OCI-LY1 (cell line): ENCODE measurements at regions not wholly inside any gene's neighbourhood (a gene's known extent, or its start where the extent isn't known, plus 50 kb on each side); places are given as distances from the start of the nearest gene placed in this dataset.

Source experiments
- H2AFZ ChIP-seq: fragments of 200-600 bp; sonication (generic), shearing (Covaris generic); 2 replicates; pipeline ENCODE4 v1.6.0; 2014; ENCODE audit warnings: antibody characterized with exemption, mild to moderate bottlenecking, low read length
- H3F3A ChIP-seq: fragments of 200-600 bp; sonication (generic), shearing (Covaris generic); 2 replicates; pipeline ENCODE4 v1.6.0; 2014; ENCODE audit warnings: mild to moderate bottlenecking, antibody characterized with exemption, low read length, moderate library complexity; ENCODE audit not compliant: insufficient read depth
- H3K27ac ChIP-seq: fragments of 200-600 bp; sonication (generic); 2 replicates; pipeline ENCODE4 v1.5.1; 2014; ENCODE audit warnings: low read length, mixed run types, mild to moderate bottlenecking, low read depth; ENCODE audit not compliant: poor library complexity, severe bottlenecking
- H3K27me3 ChIP-seq: fragments of 200-600 bp; sonication (generic); 2 replicates; pipeline ENCODE4 v1.6.0; 2014; ENCODE audit warnings: antibody characterized with exemption, mild to moderate bottlenecking, low read length, moderate library complexity; ENCODE audit not compliant: insufficient read depth
- H3K36me3 ChIP-seq: fragments of 200-600 bp; sonication (generic); 2 replicates; pipeline ENCODE4 v1.6.1; 2014; ENCODE audit warnings: mild to moderate bottlenecking, antibody characterized with exemption, low read length, moderate library complexity, mixed read lengths; ENCODE audit not compliant: insufficient read depth
- H3K4me1 ChIP-seq: fragments of 200-600 bp; sonication (generic); 2 replicates; pipeline ENCODE4 v1.5.1; 2014; ENCODE audit warnings: mild to moderate bottlenecking, low read length, moderate library complexity; ENCODE audit not compliant: insufficient read depth, severe bottlenecking
- H3K4me2 ChIP-seq: fragments of 200-600 bp; sonication (generic), shearing (Covaris generic); 2 replicates; pipeline ENCODE4 v1.6.1; 2014; ENCODE audit warnings: low read length
- H3K4me3 ChIP-seq: fragments of 200-600 bp; sonication (generic); 2 replicates; pipeline ENCODE4 v1.5.1; 2014; ENCODE audit warnings: low read length, low read depth, mild to moderate bottlenecking, mixed read lengths; ENCODE audit not compliant: poor library complexity, severe bottlenecking
- H3K79me2 ChIP-seq: fragments of 200-600 bp; shearing (Covaris generic); 2 replicates; pipeline ENCODE4 v1.6.1; 2016; ENCODE audit warnings: mixed run types, low read length, mixed read lengths; ENCODE audit not compliant: insufficient read depth
- H3K9ac ChIP-seq: fragments of 200-600 bp; sonication (generic), shearing (Covaris generic); 2 replicates; pipeline ENCODE4 v1.6.1; 2014; ENCODE audit warnings: mild to moderate bottlenecking, low read length, mixed read lengths
- H3K9me2 ChIP-seq: fragments of 200-600 bp; sonication (generic), shearing (Covaris generic); 2 replicates; pipeline ENCODE4 v1.6.1; 2014; ENCODE audit warnings: low read depth, mild to moderate bottlenecking, low read length, mixed read lengths
- H3K9me3 ChIP-seq: fragments of 200-600 bp; shearing (Covaris generic); 2 replicates; pipeline ENCODE4 v1.6.1; 2014; ENCODE audit warnings: low read length, mixed read lengths
- H4K20me1 ChIP-seq: fragments of 200-600 bp; sonication (generic), shearing (Covaris generic); 2 replicates; pipeline ENCODE4 v1.6.0; 2016; ENCODE audit warnings: mild to moderate bottlenecking, low read length; ENCODE audit not compliant: insufficient read depth
- EZH2 ChIP-seq: fragments of 200-600 bp; sonication (generic), shearing (Covaris generic); IDR thresholded peaks from 2 replicates; pipeline ENCODE4 v1.8.0; 2017; ENCODE audit warnings: borderline replicate concordance, mixed run types, mild to moderate bottlenecking, antibody characterized with exemption, low read length, moderate library complexity, mixed read lengths
- TF ChIP-seq, protein P1 (sequence below): fragments of 200-600 bp; sonication (generic), shearing (Covaris generic); IDR thresholded peaks from 2 replicates; pipeline ENCODE4 v1.5.1; 2017; ENCODE audit warnings: mild to moderate bottlenecking, antibody characterized with exemption, low read length, moderate library complexity, mixed read lengths

DNA sequence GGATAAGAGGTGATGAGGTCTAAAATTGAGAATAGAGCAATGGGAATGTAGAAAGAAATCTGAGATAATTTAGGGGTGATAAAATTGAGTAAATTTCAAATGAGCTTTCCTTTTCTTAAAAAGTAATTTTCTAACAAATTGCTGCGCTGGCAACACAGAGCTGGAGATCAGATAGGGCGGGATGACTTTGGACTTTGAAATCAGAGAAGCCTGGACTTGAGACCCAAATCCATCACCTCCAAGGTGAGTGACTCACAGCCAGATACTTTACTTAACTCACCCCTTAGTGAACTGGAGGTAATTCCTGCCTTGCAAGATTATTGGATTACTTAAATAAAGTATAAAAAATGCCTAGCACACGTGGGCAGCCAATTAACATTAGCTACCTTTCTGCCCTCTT is 80.8 kb downstream of the P2RY1 start:
- TF ChIP-seq EZH2: no peak
- TF ChIP-seq, protein P1, sequence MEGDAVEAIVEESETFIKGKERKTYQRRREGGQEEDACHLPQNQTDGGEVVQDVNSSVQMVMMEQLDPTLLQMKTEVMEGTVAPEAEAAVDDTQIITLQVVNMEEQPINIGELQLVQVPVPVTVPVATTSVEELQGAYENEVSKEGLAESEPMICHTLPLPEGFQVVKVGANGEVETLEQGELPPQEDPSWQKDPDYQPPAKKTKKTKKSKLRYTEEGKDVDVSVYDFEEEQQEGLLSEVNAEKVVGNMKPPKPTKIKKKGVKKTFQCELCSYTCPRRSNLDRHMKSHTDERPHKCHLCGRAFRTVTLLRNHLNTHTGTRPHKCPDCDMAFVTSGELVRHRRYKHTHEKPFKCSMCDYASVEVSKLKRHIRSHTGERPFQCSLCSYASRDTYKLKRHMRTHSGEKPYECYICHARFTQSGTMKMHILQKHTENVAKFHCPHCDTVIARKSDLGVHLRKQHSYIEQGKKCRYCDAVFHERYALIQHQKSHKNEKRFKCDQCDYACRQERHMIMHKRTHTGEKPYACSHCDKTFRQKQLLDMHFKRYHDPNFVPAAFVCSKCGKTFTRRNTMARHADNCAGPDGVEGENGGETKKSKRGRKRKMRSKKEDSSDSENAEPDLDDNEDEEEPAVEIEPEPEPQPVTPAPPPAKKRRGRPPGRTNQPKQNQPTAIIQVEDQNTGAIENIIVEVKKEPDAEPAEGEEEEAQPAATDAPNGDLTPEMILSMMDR: no peak
- H3K9ac ChIP-seq: no peak overlapping the region
- no peak overlapping the region for H3K4me3 ChIP-seq
- H3F3A ChIP-seq: no peaks in the 10 kb centered on the region
- H3K9me3 ChIP-seq: no peaks in the 10 kb centered on the region
- H4K20me1 ChIP-seq: no peaks in the 10 kb centered on the region
- H3K36me3 ChIP-seq: no peaks in the 10 kb centered on the region
- no peaks in the 10 kb centered on the region for H3K4me1 ChIP-seq
- H3K27ac ChIP-seq: no peak overlapping the region
- no peak overlapping the region for H3K4me2 ChIP-seq
- no peaks in the 10 kb centered on the region for H3K27me3 ChIP-seq
- no peak overlapping the region for H2AFZ ChIP-seq
- no peaks in the 10 kb centered on the region for H3K9me2 ChIP-seq
- H3K79me2 ChIP-seq: no peaks in the 10 kb centered on the region

DNA sequence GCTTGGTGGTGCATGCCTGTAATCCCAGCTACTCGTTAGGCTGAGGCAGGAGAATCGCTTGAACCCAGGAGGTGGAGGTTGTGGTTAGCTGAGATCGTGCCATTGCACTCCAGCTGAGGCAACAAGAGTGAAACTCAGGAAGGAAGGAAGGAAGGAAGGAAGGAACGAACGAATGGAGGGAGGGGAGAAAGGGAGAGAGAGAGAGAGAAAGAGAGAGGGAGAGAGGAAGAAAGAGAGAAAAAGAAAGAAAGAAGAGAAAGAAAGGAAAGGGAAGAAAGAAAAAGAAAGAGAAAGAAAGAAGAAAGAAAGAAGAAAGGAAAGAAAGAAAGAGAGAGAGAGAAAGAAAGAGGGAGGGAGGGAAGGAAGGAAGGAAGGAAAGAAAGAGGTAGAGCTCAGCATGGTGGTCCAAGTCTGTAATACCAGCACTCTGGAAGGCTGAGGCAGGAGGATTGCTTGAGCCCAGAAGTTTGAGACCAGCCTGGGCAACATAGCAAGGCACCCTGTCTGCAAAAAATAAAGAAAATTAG is 81.9 kb downstream of the P2RY1 start:
- H3K79me2 ChIP-seq: no peaks in the 10 kb centered on the region
- no peak overlapping the region for H3K4me3 ChIP-seq
- no peaks in the 10 kb centered on the region for H3K27me3 ChIP-seq
- no peaks in the 10 kb centered on the region for H3K4me1 ChIP-seq
- no peak for TF ChIP-seq EZH2
- TF ChIP-seq, protein P1: no peak
- no peaks in the 10 kb centered on the region for H3K36me3 ChIP-seq
- H4K20me1 ChIP-seq: no peaks in the 10 kb centered on the region
- no peaks in the 10 kb centered on the region for H3K9me3 ChIP-seq
- H2AFZ ChIP-seq: no peak overlapping the region
- H3K27ac ChIP-seq: no peak overlapping the region
- H3K4me2 ChIP-seq: no peak overlapping the region
- H3F3A ChIP-seq: no peaks in the 10 kb centered on the region
- H3K9ac ChIP-seq: no peak overlapping the region
- no peaks in the 10 kb centered on the region for H3K9me2 ChIP-seq

DNA sequence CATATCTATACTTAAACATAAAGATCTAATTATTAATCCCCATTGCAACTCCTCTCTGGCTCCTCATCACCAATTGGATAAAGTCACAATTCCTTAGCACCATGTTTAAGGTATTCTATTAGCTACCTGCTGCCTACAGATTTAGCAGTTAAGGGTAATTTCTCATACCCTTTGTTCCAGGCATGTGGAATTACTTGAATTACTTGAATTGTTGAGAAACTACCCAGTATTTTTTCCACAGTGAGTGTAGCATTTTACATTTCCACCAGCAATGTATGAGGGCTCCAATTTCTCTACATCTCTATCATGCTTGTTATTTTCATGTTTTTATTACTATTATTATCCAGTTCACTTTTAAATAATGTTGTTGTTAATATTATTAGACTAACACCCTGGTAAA is 86.4 kb downstream of the P2RY1 start:
- Histone ChIP-seq H3K27me3 (no peaks in the 10 kb centered on the region), H3K9ac (no peak overlapping the region), H3F3A (no peaks in the 10 kb centered on the region), H3K36me3 (no peaks in the 10 kb centered on the region), H3K79me2 (no peaks in the 10 kb centered on the region), H3K4me2 (no peak overlapping the region), H3K9me2 (no peaks in the 10 kb centered on the region), H3K4me1 (no peaks in the 10 kb centered on the region), H2AFZ (no peak overlapping the region), H3K4me3 (no peak overlapping the region), H4K20me1 (no peaks in the 10 kb centered on the region), H3K27ac (no peak overlapping the region), H3K9me3 (no peaks in the 10 kb centered on the region)
- TF ChIP-seq, protein P1: no peak
- no peak for TF ChIP-seq EZH2
